ENCODE measurements at regions not wholly inside any gene's neighbourhood (a gene's known extent, or its start where the extent isn't known, plus 50 kb on each side); places are given as distances from the start of the nearest gene placed in this dataset.

GRCh38 chr20:10922941-10923340, 249.1 kb upstream of the JAG1 start:
- TF ChIP-seq CTCF (IDR thresholded peaks at IDR 0.05; ENCODE audit: low read depth, low read length) = no peak
- DNase-seq (ENCODE audit: extremely low read depth, low read depth) = peak; percentile 80

DNA sequence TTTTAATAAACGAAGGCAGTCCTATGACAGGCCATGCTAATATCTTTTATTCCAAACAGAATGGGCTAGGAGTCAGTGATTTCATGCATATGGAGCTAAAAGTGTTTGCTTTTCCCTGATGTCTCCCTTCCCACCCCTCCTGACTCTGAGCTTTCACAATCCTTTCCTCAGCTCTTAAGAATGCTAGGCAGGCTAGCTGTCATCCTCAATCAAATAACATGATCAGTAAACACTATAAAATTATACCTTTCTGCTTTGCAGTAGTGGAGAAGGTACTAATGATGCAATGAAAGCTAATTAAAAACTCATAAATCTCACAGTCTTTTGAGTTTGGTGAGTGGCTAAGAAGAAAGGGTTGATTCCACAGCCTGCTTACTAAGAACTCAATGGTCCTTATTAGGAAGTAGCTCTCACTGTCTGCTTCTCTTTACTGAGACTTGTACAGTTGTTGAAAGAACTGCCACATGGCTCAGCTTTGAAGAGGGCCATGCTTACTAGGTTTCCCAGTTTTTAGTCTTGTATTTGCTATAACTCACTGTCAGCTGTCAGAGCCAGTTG, 250.9 kb upstream of the JAG1 start:
- peak; percentile 85 for DNase-seq (ENCODE audit: extremely low read depth, low read depth)
- TF ChIP-seq CTCF (IDR thresholded peaks at IDR 0.05; ENCODE audit: low read depth, low read length) = no peak

GRCh38 chr20:10925767-10926166, 252.0 kb upstream of the JAG1 start:
- no peak for DNase-seq (ENCODE audit: extremely low read depth, low read depth)
- TF ChIP-seq CTCF (IDR thresholded peaks at IDR 0.05; ENCODE audit: low read depth, low read length) = no peak

DNA sequence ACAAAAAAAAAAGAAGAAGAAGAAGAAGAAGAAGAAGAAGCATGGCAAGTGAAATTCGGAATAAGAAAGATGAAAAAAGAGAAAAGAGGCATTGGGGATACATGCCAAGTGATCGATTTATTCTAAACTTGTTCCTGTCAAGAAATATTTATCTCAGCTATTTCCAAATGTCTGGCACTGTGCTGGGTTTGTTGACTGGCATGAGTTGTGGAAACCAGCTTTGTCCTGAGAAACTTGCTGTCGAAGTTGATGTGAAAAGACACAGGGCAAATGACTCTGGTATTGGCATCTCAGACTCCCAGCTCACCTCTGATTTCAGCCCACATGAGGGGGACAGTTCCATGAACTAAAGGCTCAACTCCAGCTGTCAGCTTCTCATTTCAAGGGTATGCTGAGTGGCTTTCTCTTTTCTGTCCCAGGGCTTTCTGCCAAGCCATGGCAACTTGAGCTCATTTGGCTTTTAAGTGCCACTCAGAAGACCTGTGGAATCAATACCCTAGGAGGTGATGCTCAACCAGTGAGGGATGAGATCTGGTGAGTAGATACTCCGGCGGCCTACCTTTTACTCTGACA, 253.3 kb upstream of the JAG1 start:
- no peak for DNase-seq (ENCODE audit: extremely low read depth, low read depth)
- no peak for TF ChIP-seq CTCF (IDR thresholded peaks at IDR 0.05; ENCODE audit: low read depth, low read length)

DNA sequence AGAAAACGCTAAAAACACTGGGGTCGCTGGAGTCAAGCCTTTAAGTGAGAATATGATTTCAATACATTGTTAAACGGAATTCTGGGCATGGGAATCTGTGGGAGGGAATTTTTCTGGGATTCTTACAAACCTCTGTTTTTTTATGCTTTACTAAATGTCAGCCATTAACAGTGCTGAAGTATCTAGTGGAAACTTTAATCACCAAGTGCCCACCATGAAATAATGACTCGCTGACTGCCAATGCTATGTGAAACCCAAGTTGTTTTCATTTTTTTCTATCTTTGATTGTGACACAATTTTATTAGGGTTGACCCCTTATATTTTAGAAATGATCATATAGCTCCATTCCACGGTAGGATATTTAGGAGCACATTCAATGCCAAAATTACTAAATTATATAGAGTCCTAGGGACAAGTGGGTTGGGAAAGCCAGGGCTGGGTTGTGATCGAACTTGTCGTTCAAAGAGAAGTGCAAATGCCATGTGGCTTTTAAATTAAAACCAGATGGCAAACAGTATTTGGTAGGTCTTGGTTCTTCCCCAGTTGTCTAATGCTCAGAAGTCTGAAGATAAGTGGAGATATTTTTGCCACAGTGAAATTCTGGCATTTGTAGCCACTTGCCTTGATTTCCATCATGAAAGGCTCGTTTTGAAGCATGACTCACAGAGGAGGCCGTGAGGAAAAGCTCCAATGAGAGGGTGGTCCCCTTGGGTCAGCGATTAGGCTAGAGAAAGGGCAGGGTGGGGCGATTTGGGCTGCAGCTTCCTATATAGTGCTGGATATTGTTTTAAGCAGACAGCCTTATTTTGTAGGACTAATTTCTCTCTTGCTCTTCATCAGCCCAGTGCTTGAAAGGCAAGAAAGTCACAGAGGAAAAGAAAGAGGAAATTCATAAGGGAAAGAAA, 254.4 kb upstream of the JAG1 start:
- no peak for TF ChIP-seq CTCF (IDR thresholded peaks at IDR 0.05; ENCODE audit: low read depth, low read length)
- no peak for DNase-seq (ENCODE audit: extremely low read depth, low read depth)

- no peak for DNase-seq (ENCODE audit: extremely low read depth, low read depth)
- TF ChIP-seq CTCF (IDR thresholded peaks at IDR 0.05; ENCODE audit: low read depth, low read length) = no peak
Observed at GRCh38 chr20:10928841-10929421, 255.1 kb upstream of the JAG1 start.
